CD4-positive, alpha-beta T cell treated with Interleukin-15 for 1 hour (primary cell): ENCODE measurements at regions not wholly inside any gene's neighbourhood (a gene's known extent, or its start where the extent isn't known, plus 50 kb on each side); places are given as distances from the start of the nearest gene placed in this dataset.
"Not testable (repeated sequence)": the region's sequence is repeated elsewhere in the genome, so short reads cannot be mapped to it uniquely, and the experiment has no call there.

Source experiments
- DNase-seq: peaks from one replicate; pipeline ENCODE4 v3.0.0-alpha.2; 2020

GRCh38 chr3:127520993-127521392, 69.5 kb downstream of the TPRA1 start:
- no peak for DNase-seq

GRCh38 chr3:127518456-127519081, 72.0 kb downstream of the TPRA1 start:
- DNase-seq, result no peak

DNA sequence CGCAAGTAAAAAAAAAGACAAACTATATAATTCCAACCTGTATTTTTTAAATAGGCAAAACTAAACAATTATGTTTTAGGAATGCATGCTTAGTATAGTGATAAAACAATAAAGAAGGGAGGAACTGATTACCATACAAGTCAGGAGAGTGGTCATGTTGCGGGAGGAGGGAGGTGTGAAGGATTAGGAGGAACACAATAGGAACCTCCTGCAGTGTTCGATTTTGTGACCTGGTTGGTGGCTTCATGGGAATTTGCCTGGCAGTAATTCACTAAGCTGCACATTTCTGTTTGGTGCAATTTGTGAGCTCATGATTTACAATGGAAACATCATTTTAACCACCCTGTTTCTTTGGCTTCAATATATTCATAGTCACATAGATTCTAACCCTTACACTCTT, 78.3 kb downstream of the TPRA1 start:
- DNase-seq, result no peak

- DNase-seq, result no peak
Observed at GRCh38 chr3:127501177-127501576, 89.4 kb downstream of the TPRA1 start.

DNA sequence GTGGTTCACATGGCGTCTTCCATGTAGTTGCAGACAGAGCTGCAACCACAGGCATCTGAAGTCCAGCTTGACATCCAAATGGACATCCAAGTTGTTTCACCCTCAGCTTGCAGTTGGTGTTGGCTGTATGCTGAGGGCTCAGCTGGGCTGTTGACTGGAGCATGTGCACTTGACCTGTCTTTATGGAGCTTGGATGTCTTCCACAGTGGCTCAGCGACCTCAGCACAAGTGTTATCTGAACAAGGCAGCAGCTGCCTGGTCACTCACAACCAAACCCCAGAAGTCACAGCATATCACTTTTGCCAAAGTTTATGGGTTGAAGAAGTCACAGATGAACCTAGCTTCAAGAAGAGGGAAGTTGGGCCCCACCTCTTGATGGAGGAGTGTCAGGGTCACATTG, 92.9 kb downstream of the TPRA1 start:
- DNase-seq, result no peak

- DNase-seq, result no peak
Observed at GRCh38 chr3:127497166-127497565, 93.4 kb downstream of the TPRA1 start.

- no peak for DNase-seq
Observed at GRCh38 chr3:127495821-127496655, 94.5 kb downstream of the TPRA1 start.

- DNase-seq, result no peak
Observed at GRCh38 chr3:127493924-127494646, 96.4 kb downstream of the TPRA1 start.

GRCh38 chr3:127492426-127492825, 98.1 kb downstream of the TPRA1 start:
- no peak for DNase-seq

DNA sequence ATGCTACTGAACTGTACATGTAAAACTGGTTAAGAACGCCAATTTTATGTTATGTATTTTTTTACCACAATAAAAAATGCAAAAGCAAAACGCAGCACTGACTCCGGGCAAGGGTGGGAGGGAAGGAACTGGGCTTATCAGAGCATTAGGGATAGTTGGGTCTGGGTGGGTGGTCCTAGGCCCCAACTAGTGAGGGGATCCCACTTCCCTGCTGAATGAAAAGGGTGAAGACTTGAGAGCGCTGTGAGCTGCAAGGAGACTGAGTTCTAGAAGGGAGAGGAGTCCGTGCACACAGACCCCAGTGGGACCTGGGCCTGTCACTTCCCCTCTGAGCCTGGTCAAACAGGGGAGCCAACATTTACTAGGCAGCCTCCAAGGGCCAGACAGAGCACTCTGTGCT, 98.6 kb downstream of the TPRA1 start:
- DNase-seq, result no peak

GRCh38 chr3:127491323-127491722, 99.2 kb downstream of the TPRA1 start:
- DNase-seq, result no peak

GRCh38 chr3:127491024-127491305, 99.6 kb downstream of the TPRA1 start:
- DNase-seq, result not testable (repeated sequence)

DNA sequence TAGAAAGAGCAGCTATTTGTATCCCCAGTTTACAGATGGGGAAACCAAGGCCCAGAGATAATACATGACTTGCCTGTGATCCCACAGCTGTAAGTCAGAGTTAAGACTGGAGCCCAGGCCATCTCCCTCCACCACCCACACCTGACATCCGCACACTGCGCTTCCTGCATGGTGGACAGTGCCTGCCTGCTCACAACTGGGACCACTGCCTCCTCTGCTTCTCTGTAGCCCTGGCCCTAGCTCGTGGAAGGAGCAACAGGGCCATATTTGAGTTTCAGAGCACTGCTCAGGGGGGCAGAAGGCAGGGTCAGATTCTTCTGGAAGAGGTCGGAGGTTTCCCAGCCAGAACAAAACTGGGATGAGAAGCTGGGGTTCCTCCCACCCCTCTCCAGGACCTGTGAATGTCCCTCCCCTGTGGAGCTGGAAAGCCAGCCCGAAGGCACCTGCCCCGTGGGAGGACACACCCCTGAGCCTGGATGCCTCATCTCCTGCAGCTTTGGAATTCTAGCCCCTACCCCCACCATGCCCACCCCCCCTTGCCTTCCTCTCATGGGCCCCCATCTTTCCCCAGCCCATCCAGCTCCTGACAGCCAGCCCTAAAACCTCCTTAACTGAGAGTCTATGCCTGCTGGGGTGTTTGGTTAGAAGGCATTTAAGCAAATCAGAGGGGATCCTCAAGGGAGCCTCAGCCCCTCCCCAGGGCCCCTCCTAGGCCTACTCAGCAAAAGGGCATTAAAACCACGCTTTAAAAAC, 100.1 kb downstream of the TPRA1 start:
- no peak for DNase-seq

DNA sequence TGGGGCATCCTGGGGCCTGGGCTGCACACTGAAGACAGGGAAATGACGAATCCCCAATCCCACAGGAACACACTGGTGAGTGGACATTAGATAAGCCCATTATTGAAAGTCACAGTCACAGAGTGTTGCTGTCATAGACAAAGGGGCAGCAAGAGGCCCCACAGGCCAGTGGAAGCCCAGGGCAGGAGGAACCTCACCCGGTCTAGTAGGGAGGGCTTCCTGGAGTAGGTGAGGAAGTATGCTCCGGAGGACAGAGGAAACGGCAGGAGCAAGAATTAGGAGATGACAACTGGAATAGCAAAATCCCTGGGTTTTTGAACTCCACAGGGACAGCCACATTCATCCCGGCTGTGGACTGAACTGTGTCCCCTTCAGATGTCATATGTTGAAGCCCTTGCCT, 101.2 kb downstream of the TPRA1 start:
- DNase-seq, result no peak

DNA sequence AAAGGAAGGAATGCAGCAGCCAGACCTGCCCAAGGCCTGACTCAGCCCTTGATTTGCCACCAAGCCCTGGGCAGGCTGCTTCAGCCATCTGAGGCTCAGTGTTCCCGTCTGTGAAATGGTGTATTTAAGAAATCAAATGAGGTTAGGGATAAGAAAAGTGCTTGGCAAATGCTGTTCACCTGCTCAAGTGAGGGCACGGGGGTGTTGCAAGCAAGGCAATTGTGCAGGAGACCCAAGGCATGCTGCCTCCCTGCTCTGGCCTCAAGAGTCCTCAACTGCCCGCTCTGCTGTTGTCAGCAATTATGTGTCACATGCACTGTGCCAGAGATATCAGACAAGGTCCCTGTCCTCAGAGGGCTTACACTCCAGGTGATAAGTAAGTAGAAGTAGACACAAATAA, 101.8 kb downstream of the TPRA1 start:
- no peak for DNase-seq

GRCh38 chr3:127488141-127488672, 102.3 kb downstream of the TPRA1 start:
- no peak for DNase-seq

GRCh38 chr3:127487196-127487595, 103.3 kb downstream of the TPRA1 start:
- no peak for DNase-seq

DNA sequence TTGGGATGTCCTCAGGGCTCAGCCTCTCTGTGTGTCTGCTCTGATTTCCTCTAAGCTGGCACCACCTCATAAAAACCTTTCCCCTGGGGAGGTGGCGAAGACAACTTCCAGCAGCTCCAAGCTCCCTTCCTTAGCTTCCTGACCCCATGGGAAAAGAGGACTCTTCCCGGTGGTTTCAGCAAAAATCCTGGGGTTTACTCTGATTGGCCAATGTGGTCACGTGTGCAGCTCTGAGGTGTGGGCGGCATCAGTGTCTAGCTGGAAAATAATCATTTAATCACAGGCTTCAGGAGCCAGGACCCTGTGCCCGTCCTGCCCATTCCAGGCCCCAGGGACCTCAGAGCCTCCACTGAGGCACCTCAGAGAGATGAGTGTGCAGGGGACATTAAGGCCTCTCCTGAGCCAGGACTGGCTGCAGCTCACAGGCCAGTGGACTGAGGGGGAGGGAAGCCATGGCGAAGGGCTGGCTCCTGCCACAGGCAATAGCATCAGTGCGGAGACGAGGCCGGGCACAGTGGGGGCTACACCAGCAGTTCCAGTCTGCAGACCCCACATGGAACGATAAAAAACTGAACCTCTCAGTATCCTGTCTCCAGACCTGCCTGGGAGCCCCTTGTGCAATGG, 104.1 kb downstream of the TPRA1 start:
- DNase-seq, result no peak

DNA sequence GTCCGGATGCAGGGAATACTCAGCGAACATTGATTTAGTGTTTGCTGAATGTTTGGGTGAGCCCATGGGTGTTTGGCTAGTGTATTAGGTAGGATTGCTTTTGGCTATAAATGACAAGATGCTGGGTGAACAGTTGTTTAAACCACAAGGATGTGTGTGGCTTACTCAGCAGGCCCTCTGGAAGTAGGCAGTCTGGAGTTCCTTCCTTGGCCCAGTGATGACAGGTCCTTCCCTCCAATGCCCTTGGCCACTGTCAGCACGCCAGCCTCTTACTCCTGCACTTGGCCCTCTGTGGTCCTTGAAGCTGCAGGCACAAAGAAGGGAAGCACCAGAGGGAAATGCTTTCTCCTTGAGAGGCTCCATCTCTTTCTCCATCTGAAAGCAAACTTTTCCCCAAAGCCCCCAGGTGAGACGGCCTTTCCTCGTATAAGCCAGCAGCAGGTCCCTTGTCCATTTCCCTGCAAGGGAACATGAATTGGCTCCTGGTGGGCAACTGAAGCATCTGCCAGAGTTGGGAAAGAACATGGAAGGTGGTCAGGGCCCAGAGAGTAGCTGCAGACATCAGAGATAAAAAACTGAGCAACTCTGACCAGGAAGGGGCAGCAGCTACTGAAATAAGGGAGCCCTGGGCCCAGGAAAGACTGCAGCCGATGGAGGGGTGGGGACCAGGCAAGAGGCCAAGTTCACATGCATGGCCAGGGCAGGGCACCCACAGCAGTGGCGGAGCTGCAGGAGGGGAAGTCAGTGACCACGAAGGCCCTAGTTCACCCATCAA, 105.0 kb downstream of the TPRA1 start:
- DNase-seq, result no peak

GRCh38 chr3:127484601-127485388, 105.7 kb downstream of the TPRA1 start:
- no peak for DNase-seq
